GM19452 (cell line): ENCODE measurements at regions not wholly inside any gene's neighbourhood (a gene's known extent, or its start where the extent isn't known, plus 50 kb on each side); places are given as distances from the start of the nearest gene placed in this dataset.
"Not testable (repeated sequence)": the region's sequence is repeated elsewhere in the genome, so short reads cannot be mapped to it uniquely, and the experiment has no call there.

Source experiments
- ATAC-seq: cut with Tn5 transposase; IDR thresholded peaks from one replicate; pipeline ENCODE4 v1.9.1; 2021; ENCODE audit not compliant: unreplicated experiment

GRCh38 chr4:75194180-75194579 is 261.3 kb downstream of the PARM1 start:
- ATAC-seq = no peak

- ATAC-seq = not testable (repeated sequence)
Measured at GRCh38 chr4:75192182-75192581, 259.3 kb downstream of the PARM1 start.

- no peak for ATAC-seq
Measured at GRCh38 chr4:75189711-75190335, 256.9 kb downstream of the PARM1 start.

GRCh38 chr4:75180790-75181776 is 248.2 kb downstream of the PARM1 start:
- ATAC-seq = peak; percentile 87

- ATAC-seq = no peak
Measured at GRCh38 chr4:75180217-75180616, 247.3 kb downstream of the PARM1 start.

GRCh38 chr4:75179510-75179909 is 246.6 kb downstream of the PARM1 start:
- no peak for ATAC-seq

- peak; percentile 96 for ATAC-seq
Measured at GRCh38 chr4:75172551-75172950, 239.6 kb downstream of the PARM1 start.

- ATAC-seq = no peak
Measured at GRCh38 chr4:75169427-75169826, 236.5 kb downstream of the PARM1 start.

- no peak for ATAC-seq
Measured at GRCh38 chr4:75169020-75169419, 236.1 kb downstream of the PARM1 start.

- no peak for ATAC-seq
Measured at GRCh38 chr4:75168548-75168947, 235.6 kb downstream of the PARM1 start.

GRCh38 chr4:75165100-75165499 is 232.2 kb downstream of the PARM1 start:
- not testable (repeated sequence) for ATAC-seq

- no peak for ATAC-seq
Measured at GRCh38 chr4:75158451-75158850, 225.5 kb downstream of the PARM1 start.

- ATAC-seq = no peak
Measured at GRCh38 chr4:75154994-75155393, 222.1 kb downstream of the PARM1 start.

- ATAC-seq = no peak
Measured at GRCh38 chr4:75146223-75146622, 213.3 kb downstream of the PARM1 start.

GRCh38 chr4:75144475-75144874 is 211.6 kb downstream of the PARM1 start:
- no peak for ATAC-seq

GRCh38 chr4:75142850-75143249 is 209.9 kb downstream of the PARM1 start:
- ATAC-seq = no peak

- no peak for ATAC-seq
Measured at GRCh38 chr4:75142382-75142781, 209.5 kb downstream of the PARM1 start.

- no peak for ATAC-seq
Measured at GRCh38 chr4:75141162-75141561, 208.2 kb downstream of the PARM1 start.

- no peak for ATAC-seq
Measured at GRCh38 chr4:75137302-75137701, 204.4 kb downstream of the PARM1 start.

- peak; percentile 55 for ATAC-seq
Measured at GRCh38 chr4:75135068-75135825, 202.3 kb downstream of the PARM1 start.

- not testable (repeated sequence) for ATAC-seq
Measured at GRCh38 chr4:75126870-75127269, 194.0 kb downstream of the PARM1 start.
